ENCODE measurements at regions not wholly inside any gene's neighbourhood (a gene's known extent, or its start where the extent isn't known, plus 50 kb on each side); places are given as distances from the start of the nearest gene placed in this dataset.

- TF ChIP-seq, protein P1, sequence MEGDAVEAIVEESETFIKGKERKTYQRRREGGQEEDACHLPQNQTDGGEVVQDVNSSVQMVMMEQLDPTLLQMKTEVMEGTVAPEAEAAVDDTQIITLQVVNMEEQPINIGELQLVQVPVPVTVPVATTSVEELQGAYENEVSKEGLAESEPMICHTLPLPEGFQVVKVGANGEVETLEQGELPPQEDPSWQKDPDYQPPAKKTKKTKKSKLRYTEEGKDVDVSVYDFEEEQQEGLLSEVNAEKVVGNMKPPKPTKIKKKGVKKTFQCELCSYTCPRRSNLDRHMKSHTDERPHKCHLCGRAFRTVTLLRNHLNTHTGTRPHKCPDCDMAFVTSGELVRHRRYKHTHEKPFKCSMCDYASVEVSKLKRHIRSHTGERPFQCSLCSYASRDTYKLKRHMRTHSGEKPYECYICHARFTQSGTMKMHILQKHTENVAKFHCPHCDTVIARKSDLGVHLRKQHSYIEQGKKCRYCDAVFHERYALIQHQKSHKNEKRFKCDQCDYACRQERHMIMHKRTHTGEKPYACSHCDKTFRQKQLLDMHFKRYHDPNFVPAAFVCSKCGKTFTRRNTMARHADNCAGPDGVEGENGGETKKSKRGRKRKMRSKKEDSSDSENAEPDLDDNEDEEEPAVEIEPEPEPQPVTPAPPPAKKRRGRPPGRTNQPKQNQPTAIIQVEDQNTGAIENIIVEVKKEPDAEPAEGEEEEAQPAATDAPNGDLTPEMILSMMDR (IDR thresholded peaks at IDR 0.05; ENCODE audit: insufficient read depth, low read length, poor library complexity, severe bottlenecking): no peak
- TF ChIP-seq EZH2phosphoT487 (conservative IDR thresholded peaks at IDR 0.05; ENCODE audit: low read length): no peak
These were observed 198.5 kb upstream of the WSCD1 start for GRCh38 chr17:5871666-5872065.

Measured in SU-DHL-6 (cell line).